Globus pallidus (tissue), 1 donor: ENCODE measurements at regions not wholly inside any gene's neighbourhood (a gene's known extent, or its start where the extent isn't known, plus 50 kb on each side); places are given as distances from the start of the nearest gene placed in this dataset.
"Not testable (repeated sequence)": the region's sequence is repeated elsewhere in the genome, so short reads cannot be mapped to it uniquely, and the experiment has no call there.

Experiments
- DNase-seq: peaks from one replicate; pipeline ENCODE4 v3.0.0-alpha.2; 2015; ENCODE audit warnings: low spot score

DNA sequence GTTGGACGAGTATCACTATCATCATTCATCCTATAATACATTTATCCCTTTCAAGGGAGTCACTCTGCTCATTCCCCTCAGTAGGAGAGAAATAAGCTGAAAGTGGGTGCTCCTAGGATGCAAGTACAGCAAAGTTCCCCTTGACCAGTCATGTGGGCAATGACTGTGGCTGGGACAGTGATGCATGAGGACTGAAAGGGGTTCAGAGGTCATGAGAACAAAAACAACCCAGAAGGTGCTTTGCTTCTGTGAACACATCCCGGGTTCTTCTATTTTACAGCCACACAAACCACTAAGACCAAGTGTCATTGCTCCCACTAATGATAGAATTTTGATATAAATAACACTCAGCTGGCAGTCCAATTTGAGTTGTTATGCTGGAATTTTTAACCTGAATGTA, 177.8 kb upstream of the ADCY2 start:
- no peak for DNase-seq

DNA sequence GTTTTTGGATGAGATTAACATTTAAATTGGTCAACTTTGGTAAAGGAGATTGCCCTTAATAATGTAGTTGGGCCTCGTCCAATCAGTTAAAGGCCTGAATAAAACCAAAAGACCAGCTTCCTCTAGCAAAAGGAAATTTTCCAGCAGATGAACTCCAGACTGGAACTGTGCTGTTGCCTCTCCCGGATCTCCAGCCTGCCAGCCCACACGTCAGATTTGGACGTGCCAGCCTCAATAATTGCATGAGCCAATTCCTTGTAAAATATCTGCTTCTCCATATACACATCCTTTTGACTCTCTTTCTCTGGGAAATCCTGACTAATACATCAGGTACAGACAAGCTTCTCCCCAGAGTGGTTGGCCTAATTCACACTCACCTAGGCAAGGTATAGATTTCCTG, 175.8 kb upstream of the ADCY2 start:
- DNase-seq, result no peak

DNA sequence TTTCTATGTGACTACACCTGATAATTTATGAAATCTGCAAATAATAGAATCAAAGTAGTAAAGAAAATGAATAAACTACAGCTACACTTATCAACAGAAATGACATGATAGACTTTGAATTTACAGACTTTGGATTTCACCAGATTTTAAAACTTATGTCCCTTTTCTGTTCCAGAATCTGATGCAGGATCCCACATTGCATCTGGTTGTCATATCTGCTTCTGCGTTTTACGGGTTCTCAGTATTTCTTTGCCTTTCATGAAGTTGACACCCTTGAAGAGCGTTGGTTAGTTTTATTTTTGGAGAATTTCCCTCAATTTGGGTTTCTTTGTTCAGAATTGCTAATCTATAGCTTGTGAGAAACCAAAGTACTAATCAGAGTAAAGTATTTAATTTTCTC, 174.9 kb upstream of the ADCY2 start:
- DNase-seq, result no peak

DNA sequence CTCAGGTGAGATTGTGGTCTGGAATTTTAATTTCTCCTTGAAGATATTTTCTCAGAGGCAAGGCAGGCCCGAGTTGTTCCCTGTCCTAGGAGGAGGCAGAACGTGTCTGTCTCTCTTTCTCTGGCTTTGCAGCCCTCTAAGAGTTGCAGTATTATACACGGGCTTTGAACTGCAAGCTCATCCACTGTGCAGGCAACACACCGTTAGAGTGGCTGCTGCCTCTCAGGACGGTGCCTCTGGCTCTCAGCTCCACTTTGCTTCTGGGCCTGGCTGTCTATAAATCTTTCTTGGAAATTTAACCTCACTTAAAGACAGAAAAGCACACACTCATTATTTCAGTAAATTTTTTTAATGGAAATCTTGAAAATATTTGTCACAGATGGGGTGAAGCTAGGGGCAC, 170.1 kb upstream of the ADCY2 start:
- no peak for DNase-seq

- DNase-seq, result no peak
Observed at GRCh38 chr5:7242118-7242710, 153.7 kb upstream of the ADCY2 start.

DNA sequence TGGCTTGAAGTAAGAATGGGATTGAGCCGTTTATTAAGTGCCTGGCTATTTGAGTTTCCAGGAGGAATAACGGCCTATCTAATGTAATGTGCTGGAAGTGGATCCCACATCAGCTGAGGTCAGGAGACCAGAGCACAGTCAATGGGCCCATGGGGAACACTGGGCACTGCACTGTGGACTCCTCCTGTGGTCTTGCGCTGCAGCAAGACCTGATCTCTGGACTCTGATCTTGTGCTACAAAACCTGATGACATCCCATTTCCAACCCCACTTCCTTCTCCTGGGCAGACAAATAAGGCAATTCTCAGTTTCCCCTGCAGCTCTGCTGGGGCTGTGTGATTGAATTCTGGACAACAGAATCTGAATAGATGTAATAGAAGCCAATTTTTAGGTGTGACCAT, 151.7 kb upstream of the ADCY2 start:
- no peak for DNase-seq

GRCh38 chr5:7245121-7245651, 150.8 kb upstream of the ADCY2 start:
- no peak for DNase-seq

DNA sequence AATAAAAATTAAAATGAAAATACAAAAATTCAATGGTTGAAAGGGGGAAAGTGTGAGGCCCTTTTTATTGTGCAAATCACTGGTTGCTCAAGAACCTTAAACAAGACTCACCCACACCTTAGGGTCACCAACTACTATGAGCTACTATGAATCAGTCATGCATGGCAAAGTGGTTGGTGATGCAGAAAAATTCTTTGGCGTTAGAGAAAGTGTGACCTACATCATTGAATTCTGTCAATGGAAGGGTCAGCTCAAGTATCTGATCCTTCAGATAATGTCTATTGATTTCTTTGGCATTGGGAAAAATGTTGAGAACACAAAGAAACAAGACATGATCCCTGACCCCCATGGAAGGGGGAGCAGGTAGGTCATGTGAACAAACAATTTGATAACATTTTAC, 149.7 kb upstream of the ADCY2 start:
- no peak for DNase-seq

- DNase-seq, result peak; percentile 11
Observed at GRCh38 chr5:7250004-7250403, 145.9 kb upstream of the ADCY2 start.

GRCh38 chr5:7250611-7251010, 145.3 kb upstream of the ADCY2 start:
- no peak for DNase-seq

GRCh38 chr5:7251132-7251531, 144.8 kb upstream of the ADCY2 start:
- DNase-seq, result no peak

GRCh38 chr5:7261049-7261448, 134.9 kb upstream of the ADCY2 start:
- peak; percentile 32 for DNase-seq

DNA sequence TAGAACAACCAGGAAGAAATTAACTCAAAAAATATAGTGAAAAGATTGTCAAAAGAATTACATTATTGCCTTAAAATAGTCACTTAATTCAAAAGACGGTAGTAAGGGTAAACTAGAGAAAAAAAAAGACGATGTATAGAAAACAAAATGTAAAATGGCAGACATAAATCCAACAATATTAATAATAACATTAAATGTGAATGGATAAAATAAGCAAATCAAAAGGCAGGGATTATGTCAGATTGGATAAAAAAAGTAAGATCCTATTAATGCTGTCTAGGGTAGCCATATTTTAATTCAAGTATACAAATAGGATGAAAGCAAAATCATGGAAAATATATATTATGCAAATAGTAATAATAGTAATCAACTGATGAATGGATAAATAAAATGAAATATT, 134.0 kb upstream of the ADCY2 start:
- DNase-seq, result no peak

- DNase-seq, result not testable (repeated sequence)
Observed at GRCh38 chr5:7263398-7264015, 132.4 kb upstream of the ADCY2 start.

DNA sequence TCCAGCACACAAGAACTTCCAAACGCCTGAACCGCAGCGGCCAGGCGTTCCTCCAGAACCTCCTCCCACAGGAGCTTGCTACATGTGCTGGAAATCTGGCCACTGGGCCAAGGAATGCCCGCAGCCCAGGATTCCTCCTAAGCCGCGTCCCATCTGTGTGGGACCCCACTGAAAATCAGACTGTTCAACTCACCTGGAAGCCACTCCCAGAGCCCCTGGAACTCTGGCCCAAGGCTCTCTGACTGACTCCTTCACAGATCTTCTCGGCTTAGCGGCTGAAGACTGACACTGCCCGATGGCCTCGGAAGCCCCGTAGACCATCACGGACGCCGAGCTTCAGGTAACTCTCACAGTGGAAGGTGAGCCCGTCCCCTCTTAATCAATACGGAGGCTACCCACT, 130.2 kb upstream of the ADCY2 start:
- not testable (repeated sequence) for DNase-seq

- DNase-seq, result not testable (repeated sequence)
Observed at GRCh38 chr5:7268722-7269121, 127.2 kb upstream of the ADCY2 start.

DNA sequence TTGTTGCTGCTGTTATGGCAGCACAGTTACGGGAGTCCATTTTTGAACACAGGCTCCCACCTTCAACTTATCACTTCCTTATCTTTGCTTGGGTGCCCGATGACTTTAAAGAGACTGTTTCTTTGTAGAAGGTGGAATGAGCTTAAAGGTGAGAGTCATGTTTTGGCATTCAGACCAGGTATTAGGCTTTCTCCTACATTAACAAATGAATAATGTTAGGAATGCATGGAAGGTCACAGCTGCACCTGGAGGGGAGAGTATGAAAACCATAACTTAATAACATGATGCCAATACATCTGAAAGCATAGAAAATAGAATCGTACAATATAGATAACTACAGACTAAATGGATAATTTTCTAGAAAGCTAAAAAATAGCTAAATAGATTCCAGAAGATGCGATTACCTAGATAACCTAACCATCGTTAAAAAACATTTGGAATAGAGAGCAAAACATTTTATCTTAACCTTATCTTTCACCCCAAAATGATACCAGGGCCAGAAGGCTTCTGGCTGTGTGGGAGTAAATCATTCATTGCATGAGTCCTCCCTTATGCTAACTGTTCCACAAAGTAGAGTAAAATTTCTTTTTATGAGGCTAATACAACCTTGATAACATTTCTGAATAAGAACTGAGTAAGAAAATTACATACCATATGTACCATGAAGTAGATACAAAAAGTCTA, 126.2 kb upstream of the ADCY2 start:
- no peak for DNase-seq

GRCh38 chr5:7271435-7272084, 124.4 kb upstream of the ADCY2 start:
- DNase-seq, result no peak

- DNase-seq, result no peak
Observed at GRCh38 chr5:7272408-7272965, 123.5 kb upstream of the ADCY2 start.

GRCh38 chr5:7274203-7274602, 121.7 kb upstream of the ADCY2 start:
- no peak for DNase-seq

- DNase-seq, result not testable (repeated sequence)
Observed at GRCh38 chr5:7289634-7290033, 106.3 kb upstream of the ADCY2 start.

- DNase-seq, result not testable (repeated sequence)
Observed at GRCh38 chr5:7297821-7298220, 98.1 kb upstream of the ADCY2 start.

GRCh38 chr5:7299731-7300130, 96.2 kb upstream of the ADCY2 start:
- not testable (repeated sequence) for DNase-seq
